Gastrocnemius medialis (tissue), 4 donors: ENCODE measurements at regions not wholly inside any gene's neighbourhood (a gene's known extent, or its start where the extent isn't known, plus 50 kb on each side); places are given as distances from the start of the nearest gene placed in this dataset.

ENCODE experiments used
- POLR2A ChIP-seq, 2 donors: fragments of 450-650 bp; IDR thresholded peaks; one replicate each; pipeline ENCODE4 v1.6.1; 2017; ENCODE audit warnings: antibody characterized with exemption in 2 of 2, mild to moderate bottlenecking in 2 of 2, moderate library complexity in 2 of 2
- TF ChIP-seq, protein P1 (sequence below), 5 experiments: fragments of 450-650 bp in 3 of 5; fragments of 200-600 bp in 2 of 5; sonication (generic) in 2 of 5; IDR thresholded peaks in 4 of 5; conservative IDR thresholded peaks in 1 of 5; 1 replicate in 4 of 5; 2 replicates in 1 of 5; pipeline ENCODE4 v1.5.1; 2016 to 2019; ENCODE audit warnings: antibody characterized with exemption in 5 of 5, mild to moderate bottlenecking in 3 of 5, moderate library complexity in 3 of 5

DNA sequence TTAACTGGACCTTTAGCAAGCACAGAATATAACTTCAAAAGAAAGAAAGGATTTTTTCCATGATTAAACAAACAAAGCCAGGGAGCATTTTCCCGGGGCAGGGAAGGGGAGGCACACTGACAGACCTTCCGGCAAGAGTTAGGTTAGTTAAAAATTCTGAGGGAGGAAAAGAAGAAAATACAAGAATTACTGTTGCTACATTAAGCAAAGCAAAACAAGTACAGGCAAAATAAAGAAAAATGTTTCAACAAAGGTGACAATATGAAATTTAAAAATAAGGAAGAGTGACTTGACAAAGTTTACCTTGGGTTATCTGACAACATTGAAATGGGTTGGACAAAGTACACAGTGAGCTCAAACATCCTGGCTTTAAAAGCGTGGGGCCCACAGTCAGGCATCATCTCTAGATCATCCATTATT lies 51.5 kb downstream of the KLF12 start:
- TF ChIP-seq, protein P1, sequence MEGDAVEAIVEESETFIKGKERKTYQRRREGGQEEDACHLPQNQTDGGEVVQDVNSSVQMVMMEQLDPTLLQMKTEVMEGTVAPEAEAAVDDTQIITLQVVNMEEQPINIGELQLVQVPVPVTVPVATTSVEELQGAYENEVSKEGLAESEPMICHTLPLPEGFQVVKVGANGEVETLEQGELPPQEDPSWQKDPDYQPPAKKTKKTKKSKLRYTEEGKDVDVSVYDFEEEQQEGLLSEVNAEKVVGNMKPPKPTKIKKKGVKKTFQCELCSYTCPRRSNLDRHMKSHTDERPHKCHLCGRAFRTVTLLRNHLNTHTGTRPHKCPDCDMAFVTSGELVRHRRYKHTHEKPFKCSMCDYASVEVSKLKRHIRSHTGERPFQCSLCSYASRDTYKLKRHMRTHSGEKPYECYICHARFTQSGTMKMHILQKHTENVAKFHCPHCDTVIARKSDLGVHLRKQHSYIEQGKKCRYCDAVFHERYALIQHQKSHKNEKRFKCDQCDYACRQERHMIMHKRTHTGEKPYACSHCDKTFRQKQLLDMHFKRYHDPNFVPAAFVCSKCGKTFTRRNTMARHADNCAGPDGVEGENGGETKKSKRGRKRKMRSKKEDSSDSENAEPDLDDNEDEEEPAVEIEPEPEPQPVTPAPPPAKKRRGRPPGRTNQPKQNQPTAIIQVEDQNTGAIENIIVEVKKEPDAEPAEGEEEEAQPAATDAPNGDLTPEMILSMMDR (IDR thresholded peaks at IDR 0.05 in 4 of 5, conservative IDR thresholded peaks at IDR 0.05 in 1 of 5): no peak
- no peak for TF ChIP-seq POLR2A (IDR thresholded peaks at IDR 0.05)
